ENCODE measurements at regions not wholly inside any gene's neighbourhood (a gene's known extent, or its start where the extent isn't known, plus 50 kb on each side); places are given as distances from the start of the nearest gene placed in this dataset.

- DNase-seq = no peak
These were observed 143.9 kb upstream of the UMPS start for GRCh38 chr3:124586126-124587052.

- DNase-seq = no peak
These were observed 143.2 kb upstream of the UMPS start for GRCh38 chr3:124587053-124587408.

- no peak for DNase-seq
These were observed 142.2 kb upstream of the UMPS start for GRCh38 chr3:124588036-124588435.

- DNase-seq = no peak
These were observed 141.5 kb upstream of the UMPS start for GRCh38 chr3:124588794-124589193.

- DNase-seq = no peak
These were observed 138.6 kb upstream of the UMPS start for GRCh38 chr3:124591699-124592098.

GRCh38 chr3:124592658-124593441, 137.4 kb upstream of the UMPS start:
- DNase-seq = no peak

- DNase-seq = no peak
These were observed 136.8 kb upstream of the UMPS start for GRCh38 chr3:124593442-124593829.

- no peak for DNase-seq
These were observed 135.7 kb upstream of the UMPS start for GRCh38 chr3:124594581-124594980.

- DNase-seq = no peak
These were observed 133.0 kb upstream of the UMPS start for GRCh38 chr3:124597273-124597672.

GRCh38 chr3:124597979-124598378, 132.3 kb upstream of the UMPS start:
- DNase-seq = no peak

GRCh38 chr3:124599147-124599765, 131.0 kb upstream of the UMPS start:
- DNase-seq = no peak

GRCh38 chr3:124599779-124600693, 130.2 kb upstream of the UMPS start:
- DNase-seq = no peak

GRCh38 chr3:124600765-124601164, 129.5 kb upstream of the UMPS start:
- no peak for DNase-seq

- no peak for DNase-seq
These were observed 129.1 kb upstream of the UMPS start for GRCh38 chr3:124601190-124601589.

GRCh38 chr3:124602980-124603627, 127.1 kb upstream of the UMPS start:
- DNase-seq = no peak

GRCh38 chr3:124605781-124606579, 124.3 kb upstream of the UMPS start:
- DNase-seq = no peak

- no peak for DNase-seq
These were observed 123.1 kb upstream of the UMPS start for GRCh38 chr3:124607163-124607562.

GRCh38 chr3:124609402-124609801, 120.8 kb upstream of the UMPS start:
- DNase-seq = no peak

- no peak for DNase-seq
These were observed 120.1 kb upstream of the UMPS start for GRCh38 chr3:124610130-124610529.

GRCh38 chr3:124611520-124611919, 118.7 kb upstream of the UMPS start:
- DNase-seq = no peak

- no peak for DNase-seq
These were observed 114.2 kb upstream of the UMPS start for GRCh38 chr3:124615896-124616543.
